Activated CD4-positive, alpha-beta T cell treated with anti-CD3 and anti-CD28 coated beads, Interleukin-2, Interleukin-4, amounts not matched to agents 100 ng/mL and 50 ng/mL, durations not matched to agents 16 hours and 8 hours (primary cell): ENCODE measurements at regions not wholly inside any gene's neighbourhood (a gene's known extent, or its start where the extent isn't known, plus 50 kb on each side); places are given as distances from the start of the nearest gene placed in this dataset.

Experiments
- DNase-seq: peaks from one replicate; pipeline ENCODE4 v3.0.0-alpha.2; 2020; ENCODE audit warnings: low spot score

DNA sequence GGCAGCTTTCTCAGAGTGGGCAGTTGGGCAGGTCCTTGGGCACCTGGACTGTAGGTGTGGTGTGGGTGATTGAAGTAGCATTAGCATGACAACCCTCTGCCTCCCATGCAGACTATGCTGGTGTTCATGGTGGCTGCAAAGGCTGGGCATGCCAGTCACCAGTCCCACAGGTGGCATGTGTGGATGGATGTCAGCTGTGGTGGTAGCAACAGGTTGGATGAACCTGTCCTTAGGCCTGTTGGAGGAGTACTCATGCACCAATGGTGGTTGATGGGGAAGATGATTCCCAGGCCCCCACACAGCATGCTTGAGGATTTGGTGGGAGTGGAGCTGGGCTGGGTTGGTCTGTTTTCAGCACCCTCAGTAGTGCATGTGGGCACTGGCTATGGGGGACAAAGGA is 251.1 kb downstream of the PAX1 start:
- no peak for DNase-seq

DNA sequence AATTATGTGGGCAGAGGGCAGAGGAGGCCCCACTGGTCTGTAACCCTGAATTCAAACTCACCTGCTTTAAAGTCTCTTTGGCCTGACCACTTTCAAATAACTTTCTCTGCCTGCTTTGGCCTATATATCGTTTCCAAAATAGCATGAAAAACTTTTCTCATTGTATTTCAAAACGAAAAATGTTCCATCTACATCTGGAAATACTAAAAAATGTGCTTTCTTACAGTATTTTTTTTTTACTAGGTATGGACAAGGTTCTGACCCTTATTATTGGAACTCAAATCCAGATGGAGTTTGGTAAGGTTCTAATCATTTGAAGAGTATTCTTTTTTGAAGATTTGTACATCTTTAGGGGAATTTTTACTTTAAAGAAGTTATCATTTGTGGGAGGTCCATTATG is 241.9 kb downstream of the PAX1 start:
- no peak for DNase-seq

DNA sequence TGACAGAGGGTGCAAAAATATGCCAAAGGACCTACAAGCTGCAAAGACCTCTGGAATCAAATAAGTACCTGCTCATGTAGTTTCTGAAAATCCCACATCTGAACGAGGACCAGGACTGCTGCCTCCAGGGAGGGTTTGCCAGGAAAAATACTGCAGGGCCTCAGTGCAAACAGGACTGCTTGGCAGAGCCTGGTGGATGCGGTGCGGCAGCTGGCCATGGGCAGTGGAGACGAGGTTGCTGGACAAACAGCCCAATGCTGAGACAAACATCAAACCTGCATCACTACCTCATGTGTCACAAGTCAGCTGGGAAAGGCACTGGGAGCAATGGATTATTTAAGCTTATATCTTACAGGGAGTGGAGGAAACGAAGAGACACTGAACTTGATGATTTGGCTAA is 238.8 kb downstream of the PAX1 start:
- no peak for DNase-seq

DNA sequence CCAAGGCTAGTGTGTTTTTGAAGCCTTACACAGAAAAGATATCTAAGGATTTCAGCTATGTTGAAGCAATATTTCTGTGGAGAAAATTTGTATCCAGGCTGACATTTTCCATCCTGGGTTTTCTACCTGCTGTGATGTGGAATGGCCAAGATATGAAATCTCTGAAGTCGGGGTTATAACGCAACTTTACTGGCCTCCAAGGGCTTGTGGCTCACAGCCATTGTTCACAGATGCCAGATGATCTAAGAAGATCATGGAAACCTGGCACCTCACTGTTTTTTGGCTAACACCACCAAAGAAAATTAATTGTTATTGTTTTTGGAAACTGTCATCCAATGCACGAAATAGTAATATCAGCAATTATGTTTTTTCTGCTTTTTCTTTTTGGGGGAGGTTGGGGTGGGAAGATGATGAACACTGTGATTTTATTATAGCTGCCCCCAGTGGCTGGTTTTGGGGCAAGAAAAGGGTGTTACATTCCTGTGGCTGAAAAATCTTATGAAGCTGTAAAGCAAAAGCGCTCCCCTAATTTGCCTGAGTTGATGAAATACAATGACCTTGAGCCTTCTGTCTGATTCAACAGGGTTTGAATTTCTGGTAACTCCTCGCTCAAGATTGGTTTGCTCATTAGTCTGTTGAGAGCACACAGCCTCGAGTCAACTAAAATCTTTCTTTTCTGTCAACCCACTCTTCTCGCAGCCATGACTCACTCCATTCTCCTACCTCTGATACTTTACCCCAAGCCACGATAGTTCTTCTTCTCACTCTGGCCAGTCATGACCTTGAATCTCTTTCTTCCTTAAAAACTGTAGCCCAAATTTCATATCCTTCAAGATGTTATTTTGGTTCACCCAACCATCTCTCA is 236.7 kb downstream of the PAX1 start:
- DNase-seq, result no peak

DNA sequence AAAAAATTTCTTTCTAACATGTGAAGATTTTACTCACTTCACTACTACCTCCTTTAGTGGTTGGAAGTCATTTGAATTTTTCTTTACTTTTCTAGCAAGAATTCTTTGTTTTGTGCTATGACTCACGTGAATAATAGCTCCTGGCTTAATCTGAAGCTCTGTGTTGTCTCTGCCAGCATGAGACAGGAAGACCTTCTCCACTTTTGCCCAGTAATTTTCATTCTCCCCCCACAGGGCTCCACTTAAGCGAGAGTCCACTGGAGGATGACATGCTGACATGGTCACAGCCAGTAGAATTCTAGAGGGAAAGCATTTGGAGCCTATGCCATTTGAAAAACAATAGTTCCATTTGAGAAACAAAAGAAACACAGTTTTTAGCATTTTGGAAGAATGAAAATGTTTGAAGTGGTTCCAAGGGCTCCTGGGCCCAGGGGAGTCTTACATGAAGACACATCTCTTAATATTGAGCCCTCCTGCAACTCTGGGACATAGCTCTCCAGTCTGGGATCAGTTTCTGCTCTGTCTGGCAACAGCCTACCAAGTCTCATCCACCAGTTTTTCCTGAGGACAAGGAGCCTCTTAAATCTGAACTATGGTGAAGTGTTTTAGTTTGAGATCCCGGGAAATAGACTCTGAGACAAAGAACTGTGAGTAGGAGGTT is 231.4 kb downstream of the PAX1 start:
- no peak for DNase-seq

DNA sequence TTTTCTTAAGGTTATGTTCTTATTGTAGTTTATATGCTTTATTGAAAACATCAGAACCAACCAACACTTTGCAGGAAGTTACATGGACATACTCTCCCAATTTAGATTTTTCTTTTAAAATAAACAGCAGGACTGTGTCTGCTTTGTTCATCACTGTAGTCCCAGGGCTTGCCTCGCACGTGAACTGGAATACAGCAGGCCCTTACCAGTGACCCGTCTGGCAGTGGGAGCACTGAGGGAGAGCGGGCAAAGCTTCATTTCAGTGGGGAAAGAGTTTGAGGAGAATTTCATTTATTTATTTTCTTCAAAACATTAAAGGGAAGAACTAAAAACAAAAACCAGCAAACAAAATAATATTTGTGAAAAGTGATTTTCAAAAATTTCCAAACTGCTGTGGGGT is 230.8 kb downstream of the PAX1 start:
- no peak for DNase-seq

DNA sequence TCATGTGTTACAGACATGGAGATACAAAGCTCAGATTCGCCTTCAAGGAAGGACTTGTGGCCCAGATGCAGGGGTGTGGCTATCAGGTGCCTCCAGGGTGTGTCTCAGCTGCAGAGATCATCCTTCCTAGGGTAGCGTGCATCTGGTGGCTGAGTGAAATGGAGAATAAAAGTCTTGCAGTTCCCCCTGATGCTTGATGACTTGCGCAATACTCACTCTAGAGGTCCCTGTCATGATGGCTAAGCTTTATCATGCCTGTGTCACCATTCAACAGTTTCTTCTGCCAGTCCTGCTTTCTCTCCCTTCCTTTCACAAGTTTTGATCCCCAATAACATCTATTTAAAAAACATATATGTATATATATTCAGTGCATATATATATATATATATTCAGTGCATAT is 228.1 kb downstream of the PAX1 start:
- DNase-seq, result no peak

DNA sequence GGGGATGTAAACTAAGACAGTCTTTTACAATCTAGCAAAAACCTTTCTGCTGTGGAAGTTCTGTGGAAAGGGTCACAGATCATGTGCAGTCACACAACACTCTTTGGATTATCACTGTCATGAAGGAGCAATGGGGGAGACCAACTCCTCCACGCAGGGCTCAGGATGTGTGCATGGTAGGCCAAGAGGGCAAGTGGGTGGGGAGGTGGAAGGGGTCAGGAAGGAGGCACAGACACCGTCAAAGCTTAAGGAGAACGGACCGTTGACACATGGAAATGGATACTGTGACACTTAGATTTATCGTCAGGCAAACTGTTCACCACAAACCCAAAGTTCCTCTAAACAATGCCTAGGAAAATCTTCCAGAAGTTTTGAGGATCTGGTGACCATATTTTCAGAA is 215.8 kb downstream of the PAX1 start:
- no peak for DNase-seq

DNA sequence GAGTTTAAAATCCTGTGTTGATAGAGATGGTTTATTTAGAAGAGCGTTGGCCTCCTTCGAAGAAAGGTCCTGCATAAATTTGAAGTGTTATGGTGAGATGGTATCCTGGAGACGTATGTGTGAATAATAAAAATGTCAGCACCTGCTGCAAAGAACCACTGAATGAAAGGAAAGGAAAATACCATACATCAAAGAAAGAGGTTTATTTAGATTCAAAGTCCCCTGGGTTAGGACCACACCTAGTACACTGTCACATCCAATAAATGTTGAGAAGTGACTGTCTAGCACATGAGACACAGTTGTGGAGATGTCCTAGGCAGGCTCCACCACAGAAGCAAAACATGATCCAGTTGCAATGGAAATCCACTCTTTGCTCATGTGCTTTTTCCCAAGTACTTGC is 214.7 kb downstream of the PAX1 start:
- DNase-seq, result no peak

DNA sequence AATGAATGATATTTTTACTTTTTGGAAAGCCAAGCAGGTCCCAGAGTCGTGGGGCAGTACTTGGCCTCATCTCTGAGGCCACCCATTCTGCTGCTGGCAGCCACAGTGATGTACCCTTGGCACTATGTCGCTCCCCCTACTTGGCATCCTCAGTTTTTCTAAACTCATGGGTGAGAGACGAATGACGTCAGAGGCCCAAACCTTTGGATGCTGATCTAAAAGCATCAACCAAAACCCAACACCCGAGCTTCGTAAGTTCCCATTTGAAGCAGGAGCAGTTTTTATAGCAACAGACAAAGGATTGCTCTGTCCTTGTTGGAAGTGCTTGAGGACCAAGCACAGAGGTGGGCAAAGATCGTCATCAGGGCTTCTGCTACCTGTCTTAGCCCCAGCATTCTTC is 212.9 kb downstream of the PAX1 start:
- no peak for DNase-seq

DNA sequence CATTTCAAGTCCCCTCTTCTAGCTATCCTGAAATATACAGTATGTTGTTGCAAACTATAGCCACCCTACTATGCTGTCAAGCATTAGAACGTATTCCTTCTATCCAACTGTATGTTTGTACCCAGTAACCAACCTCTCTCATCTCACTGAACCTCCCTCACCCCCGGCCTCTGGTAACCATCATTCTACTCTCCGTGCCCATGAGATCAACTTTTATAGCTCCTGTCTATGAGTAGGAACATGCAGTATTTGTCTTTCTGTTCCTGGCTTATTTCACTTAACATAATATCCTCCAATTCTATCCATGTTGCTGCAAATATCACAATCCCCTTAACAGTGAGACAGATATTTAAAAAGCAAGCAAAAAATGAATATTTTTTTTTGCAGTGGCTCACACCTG is 196.9 kb downstream of the PAX1 start:
- no peak for DNase-seq

DNA sequence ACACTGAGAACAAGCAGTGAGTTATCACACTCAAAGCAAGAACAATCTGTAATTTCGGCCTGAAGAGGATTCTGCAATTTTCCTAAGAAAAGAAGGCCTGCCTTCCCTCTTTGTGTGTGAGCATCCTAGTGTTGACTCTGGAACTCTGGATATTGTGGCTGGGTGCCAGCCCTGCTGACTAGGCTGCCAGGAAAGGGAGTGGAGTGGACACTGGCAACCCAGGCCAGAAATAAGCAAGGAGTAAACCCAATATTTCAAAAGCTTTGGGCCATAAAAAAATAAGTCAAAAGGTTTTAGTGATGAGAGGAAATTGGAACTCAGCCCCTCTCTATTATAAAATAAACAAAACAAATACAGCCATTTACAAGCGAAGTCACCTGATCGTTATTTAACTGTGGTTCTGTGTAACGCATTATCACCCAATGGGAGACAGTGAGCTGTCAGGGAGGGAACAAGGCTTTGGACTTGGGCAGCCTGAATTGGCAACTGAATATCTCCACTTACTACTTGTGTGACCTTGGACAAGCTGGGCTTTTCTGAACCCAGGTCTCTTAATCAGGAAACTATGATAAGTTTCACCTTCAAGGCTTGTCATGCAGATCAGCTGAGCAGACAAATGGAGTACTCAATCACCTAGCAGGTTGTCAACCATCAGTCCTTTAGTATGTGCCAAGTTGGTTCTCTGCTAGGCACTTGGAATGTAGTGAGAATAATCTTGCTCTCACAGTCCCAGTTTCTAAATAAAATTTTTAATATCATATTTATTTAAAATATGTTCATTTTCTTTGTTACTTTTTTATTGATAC is 196.2 kb downstream of the PAX1 start:
- DNase-seq, result no peak

DNA sequence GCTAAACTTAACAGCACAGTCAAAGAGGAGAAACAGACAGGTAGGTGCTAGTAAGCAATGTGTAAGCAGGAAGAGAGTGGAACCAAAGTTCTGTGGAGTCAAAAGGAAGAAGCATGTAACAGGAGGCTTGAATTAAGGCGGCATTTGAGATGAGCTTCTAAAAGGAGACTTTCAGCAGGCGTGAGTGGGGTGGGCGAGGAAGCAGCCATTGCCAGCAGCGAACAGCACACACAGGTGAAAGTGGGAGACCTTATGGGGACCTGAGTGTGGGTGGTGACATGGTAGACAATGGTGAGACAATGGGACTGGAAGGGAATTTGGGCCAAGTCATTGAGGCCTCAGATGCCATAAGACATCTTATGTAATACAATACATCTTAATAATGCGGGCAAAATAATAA is 195.0 kb downstream of the PAX1 start:
- no peak for DNase-seq

DNA sequence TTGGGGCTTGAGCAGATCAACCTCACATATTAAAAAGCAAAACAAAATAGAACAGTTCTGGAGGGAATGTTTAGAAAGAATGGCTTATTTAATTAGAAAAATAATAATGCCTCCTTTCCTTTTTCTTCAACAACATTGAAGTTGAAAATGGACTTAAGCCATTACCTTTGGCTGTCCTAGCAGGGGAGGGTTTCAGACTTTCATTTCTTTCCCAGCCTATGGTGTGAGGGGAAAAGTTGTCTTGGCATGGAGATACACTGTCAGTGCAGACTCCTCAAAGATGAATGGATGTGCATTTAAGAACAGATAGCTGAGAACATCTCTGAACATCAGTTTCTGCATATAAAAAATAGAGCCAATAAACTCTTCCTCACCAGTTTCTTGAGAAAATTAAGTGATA is 169.5 kb downstream of the PAX1 start:
- no peak for DNase-seq

DNA sequence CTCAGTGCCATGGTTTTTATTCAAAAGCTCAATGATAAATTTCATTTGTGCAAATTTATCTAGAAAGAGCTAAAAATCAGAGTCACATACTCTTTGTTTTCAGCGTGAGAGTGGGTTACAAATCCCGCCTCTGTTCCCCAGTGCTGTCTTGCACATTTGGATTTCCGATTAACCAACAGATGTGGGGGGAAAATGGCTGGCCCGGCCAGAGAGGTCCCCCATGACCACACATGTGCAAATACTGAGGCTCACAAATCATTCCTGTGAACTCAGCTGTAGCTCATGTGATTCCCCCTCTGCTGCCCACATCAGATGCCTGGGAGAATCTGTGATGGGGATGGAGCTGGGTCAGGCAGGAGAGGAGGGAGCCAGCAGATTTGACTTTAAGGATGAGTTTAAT is 168.7 kb downstream of the PAX1 start:
- no peak for DNase-seq

DNA sequence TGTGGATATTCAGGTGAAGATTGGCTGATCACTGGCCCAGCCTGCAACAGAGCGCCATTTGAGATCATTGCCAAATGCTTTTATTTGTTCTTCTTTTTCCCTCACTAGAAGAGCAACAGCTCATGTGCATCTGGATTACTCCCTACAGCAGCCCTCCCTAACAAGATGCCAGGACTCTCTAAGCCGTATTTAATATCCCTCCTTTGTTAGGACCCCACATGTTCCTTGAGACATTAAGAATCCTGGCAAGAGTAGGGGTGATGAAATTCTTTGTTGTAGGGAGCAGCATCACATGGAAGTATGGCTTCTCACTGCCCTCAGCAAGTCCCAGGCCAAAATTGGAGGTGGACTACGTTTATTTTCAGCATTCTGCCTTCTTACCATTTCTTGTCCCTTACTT is 167.8 kb downstream of the PAX1 start:
- DNase-seq, result no peak

DNA sequence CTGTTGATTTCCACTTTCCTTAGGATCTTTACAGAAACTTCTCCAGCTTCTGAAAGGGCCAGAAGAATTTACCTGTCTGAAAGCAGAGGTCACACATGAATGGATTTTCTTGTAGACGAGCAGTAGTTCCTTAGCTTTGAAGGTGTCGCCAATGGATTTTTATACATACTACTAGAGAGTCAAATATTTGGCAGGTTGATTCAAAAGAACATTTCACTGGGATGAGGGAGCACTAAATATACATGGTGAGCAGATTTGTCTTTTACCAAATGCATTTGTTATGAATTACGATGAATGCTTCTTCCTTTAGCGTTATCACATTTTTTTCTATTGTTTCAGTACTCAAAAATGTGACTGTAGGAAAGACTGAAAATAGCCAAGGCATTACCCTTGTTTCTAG is 162.3 kb downstream of the PAX1 start:
- DNase-seq, result no peak

DNA sequence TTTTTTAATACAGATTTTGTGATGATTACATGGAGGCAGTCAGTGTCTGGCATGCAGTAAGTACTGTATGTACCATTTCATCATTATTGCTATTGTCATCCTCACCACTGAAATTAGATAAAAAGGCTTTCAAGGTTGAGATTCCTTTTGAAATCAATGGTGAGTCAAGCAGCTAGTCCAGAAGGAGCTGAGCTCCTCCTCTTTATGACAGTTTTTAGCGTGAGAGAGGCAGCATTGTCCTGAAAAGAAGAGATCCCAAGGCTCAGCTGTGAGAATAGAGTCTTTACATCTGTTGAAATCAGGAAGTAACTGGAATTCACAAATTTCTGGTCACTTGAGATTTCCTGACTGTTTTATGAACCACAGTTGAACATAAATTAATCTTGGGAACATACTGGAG is 161.9 kb downstream of the PAX1 start:
- DNase-seq, result no peak

DNA sequence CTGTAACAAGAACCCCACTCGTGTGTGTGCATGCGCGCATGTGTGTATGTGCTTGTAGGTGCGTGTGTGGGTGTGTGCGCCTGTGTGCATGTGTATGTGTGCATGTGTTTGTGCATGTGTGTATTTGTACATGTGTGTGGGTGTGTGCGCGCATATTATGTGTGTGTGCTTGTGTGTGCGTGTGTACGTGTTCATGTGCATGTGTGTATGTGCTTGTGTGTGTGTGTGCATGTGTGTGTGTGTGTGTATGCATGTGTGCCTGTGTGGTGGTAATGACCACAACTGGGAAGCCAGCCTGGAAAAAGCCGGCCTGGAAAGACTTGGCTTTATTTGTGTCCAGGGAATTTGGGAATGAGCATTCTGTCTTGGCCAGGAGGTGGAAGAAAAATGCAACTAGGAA is 157.5 kb downstream of the PAX1 start:
- no peak for DNase-seq

DNA sequence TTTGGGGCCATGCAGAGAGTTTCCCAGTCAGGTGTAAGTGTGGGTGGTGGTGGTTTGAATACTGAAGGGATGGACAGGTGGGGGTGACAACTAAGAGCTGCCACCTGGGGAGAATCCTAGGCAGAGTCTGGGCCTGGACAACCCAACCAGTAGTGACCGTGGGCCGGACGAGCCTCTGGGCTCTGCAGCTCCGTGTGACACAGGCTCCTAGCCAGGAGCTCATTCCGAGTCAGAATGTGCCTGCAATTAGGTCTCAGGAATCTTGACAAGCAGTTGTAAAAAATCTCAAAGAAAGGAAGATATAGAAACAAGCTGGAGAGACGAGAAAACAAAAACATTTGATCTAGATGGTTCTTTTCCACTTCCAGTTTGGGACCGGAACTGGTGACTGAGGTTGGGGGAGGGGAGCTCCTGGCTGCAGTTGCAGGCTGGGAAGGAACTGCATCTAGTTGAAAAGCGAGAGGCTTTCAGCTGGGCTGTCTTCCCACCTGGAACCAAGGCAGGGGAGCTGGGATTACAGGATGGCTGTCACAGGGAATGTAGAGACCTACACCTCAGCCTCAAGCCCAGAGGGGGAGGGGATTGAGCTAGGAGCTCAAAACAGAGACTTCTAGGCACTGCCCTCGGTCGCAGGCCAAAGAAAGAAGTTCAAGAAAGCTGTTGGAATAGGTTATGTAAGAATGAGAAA is 156.9 kb downstream of the PAX1 start:
- no peak for DNase-seq

DNA sequence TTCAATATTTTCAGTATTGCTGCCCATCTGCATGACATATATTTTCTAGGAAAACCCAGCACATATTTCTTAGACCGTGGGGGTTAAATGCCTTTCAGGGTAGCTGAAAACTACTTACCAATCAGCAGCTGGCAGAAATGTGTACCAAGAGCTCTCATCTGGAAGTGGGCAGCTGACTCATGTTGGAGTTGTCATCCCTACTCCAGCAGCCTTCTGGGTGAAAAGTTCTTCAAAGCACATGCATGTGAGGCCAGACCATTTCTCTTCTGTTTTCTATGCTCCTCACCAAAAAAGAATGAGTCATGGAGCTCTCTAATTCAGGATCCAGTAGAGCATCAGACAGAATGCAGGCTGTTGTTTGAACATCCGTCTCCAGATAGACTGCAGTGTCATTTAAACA is 135.5 kb downstream of the PAX1 start:
- no peak for DNase-seq

DNA sequence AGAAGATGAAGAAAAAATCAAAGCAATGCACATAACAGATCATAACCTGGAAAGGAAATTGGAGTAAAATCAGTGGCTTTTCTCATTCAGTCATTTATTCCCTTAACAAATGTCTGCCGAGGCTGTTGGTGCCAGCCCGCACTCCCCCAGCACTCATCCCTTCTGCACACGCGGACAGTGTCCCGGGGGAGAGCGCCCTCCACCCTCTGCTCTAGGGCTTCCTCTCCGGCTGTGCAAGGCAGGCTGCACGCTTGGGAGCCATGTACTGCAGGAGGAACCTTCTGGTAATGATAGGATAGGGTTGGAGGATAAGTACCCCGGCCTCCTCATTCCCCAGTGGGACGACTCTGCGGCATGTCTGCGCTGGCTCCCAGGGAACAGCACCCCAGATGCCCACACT is 134.5 kb downstream of the PAX1 start:
- no peak for DNase-seq

DNA sequence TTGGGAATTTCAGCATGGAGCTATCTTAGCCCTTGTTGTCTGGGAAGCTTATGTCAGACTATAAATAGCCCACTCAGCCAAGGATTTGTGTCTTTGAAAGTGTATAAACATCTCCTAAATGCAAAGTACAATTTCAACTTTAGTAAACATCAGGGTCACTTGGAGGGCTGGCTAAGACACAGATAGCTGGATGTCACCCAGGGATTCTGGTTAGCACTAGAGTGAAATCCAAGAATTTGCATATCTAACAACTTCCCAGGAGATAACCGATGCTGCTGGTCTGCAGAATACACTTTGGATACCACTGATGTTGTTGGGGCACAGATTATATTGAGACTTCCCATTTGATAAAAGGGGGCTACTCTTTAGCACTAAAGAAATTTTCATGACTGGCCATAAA is 130.9 kb downstream of the PAX1 start:
- no peak for DNase-seq
